Neutrophil (primary cell): ENCODE measurements at regions not wholly inside any gene's neighbourhood (a gene's known extent, or its start where the extent isn't known, plus 50 kb on each side); places are given as distances from the start of the nearest gene placed in this dataset.

Source experiments
- H3K27ac ChIP-seq: fragments of 200-600 bp; sonication (generic); 2 replicates; pipeline ENCODE4 v1.5.1; 2016; ENCODE audit warnings: mild to moderate bottlenecking, moderate library complexity
- H3K27me3 ChIP-seq: fragments of 200-600 bp; sonication (generic); 2 replicates; pipeline ENCODE4 v1.6.0; 2016; ENCODE audit warnings: mild to moderate bottlenecking
- H3K36me3 ChIP-seq: fragments of 200-600 bp; sonication (generic); 2 replicates; pipeline ENCODE4 v1.5.1; 2017
- H3K4me1 ChIP-seq, 2 experiments: fragments of 200-600 bp in 1 of 2; sonication (generic) in 1 of 2; 1 replicate in 1 of 2; 2 replicates in 1 of 2; pipeline versions ENCODE4 v1.5.1 to v1.6.1; 2013 to 2016; ENCODE audit warnings: low read depth in 1 of 2, low read length in 1 of 2, mild to moderate bottlenecking in 1 of 2, moderate library complexity in 1 of 2; ENCODE audit not compliant: control insufficient read depth in 1 of 2, insufficient read depth in 1 of 2
- H3K4me3 ChIP-seq, 2 experiments: fragments of 200-600 bp in 1 of 2; sonication (generic) in 1 of 2; 1 replicate in 1 of 2; 2 replicates in 1 of 2; pipeline ENCODE4 v1.5.1; 2013 to 2016; ENCODE audit warnings: low read depth in 1 of 2, low read length in 1 of 2, mild to moderate bottlenecking in 1 of 2, moderate library complexity in 1 of 2
- H3K9me3 ChIP-seq: fragments of 200-600 bp; sonication (generic); 2 replicates; pipeline ENCODE4 v1.5.1; 2016
- CTCF ChIP-seq: fragments of 200-600 bp; sonication (generic); IDR thresholded peaks from 2 replicates; pipeline ENCODE4 v1.5.1; 2016; ENCODE audit warnings: antibody characterized with exemption

GRCh38 chr3:94784274-94784673 is 721.4 kb downstream of the NSUN3 start:
- Histone ChIP-seq H3K4me1 (no peaks in the 10 kb centered on the region), H3K9me3 (no peaks in the 10 kb centered on the region), H3K36me3 (no peaks in the 10 kb centered on the region), H3K27me3 (no peaks in the 10 kb centered on the region), H3K4me3 (no peak overlapping the region), H3K27ac (no peak overlapping the region)
- TF ChIP-seq CTCF = no peak

- Histone ChIP-seq H3K4me1 (no peaks in the 10 kb centered on the region), H3K9me3 (no peaks in the 10 kb centered on the region), H3K4me3 (no peak overlapping the region), H3K27me3 (no peaks in the 10 kb centered on the region), H3K27ac (no peak overlapping the region), H3K36me3 (no peaks in the 10 kb centered on the region)
- no peak for TF ChIP-seq CTCF
Observed at GRCh38 chr3:94787066-94787465, 724.2 kb downstream of the NSUN3 start.

- H3K4me1 ChIP-seq = no peaks in the 10 kb centered on the region
- H3K9me3 ChIP-seq = no peaks in the 10 kb centered on the region
- no peak overlapping the region for H3K27ac ChIP-seq
- TF ChIP-seq CTCF = no peak
- H3K36me3 ChIP-seq = no peaks in the 10 kb centered on the region
- no peaks in the 10 kb centered on the region for H3K27me3 ChIP-seq
- no peak overlapping the region for H3K4me3 ChIP-seq
Observed at GRCh38 chr3:94787734-94788270, 724.9 kb downstream of the NSUN3 start.

GRCh38 chr3:94794563-94794962 is 731.7 kb downstream of the NSUN3 start:
- Histone ChIP-seq H3K27ac (no peak overlapping the region), H3K36me3 (no peaks in the 10 kb centered on the region), H3K9me3 (no peaks in the 10 kb centered on the region), H3K4me1 (no peaks in the 10 kb centered on the region), H3K4me3 (no peak overlapping the region), H3K27me3 (no peaks in the 10 kb centered on the region)
- TF ChIP-seq CTCF = no peak

- Histone ChIP-seq H3K4me1 (no peaks in the 10 kb centered on the region), H3K4me3 (no peak overlapping the region), H3K27ac (no peak overlapping the region), H3K9me3 (no peaks in the 10 kb centered on the region), H3K36me3 (no peaks in the 10 kb centered on the region), H3K27me3 (no peaks in the 10 kb centered on the region)
- TF ChIP-seq CTCF = no peak
Observed at GRCh38 chr3:94799420-94800060, 736.7 kb downstream of the NSUN3 start.
